Thoracic aorta (tissue), 2 donors: ENCODE measurements at regions not wholly inside any gene's neighbourhood (a gene's known extent, or its start where the extent isn't known, plus 50 kb on each side); places are given as distances from the start of the nearest gene placed in this dataset.

Experiments
- ATAC-seq: fragments of 150-250 bp; one replicate; pipeline ENCODE4 v1.8.0; 2017; ENCODE audit warnings: low read depth; ENCODE audit not compliant: insufficient number of reproducible peaks, low FRiP score
- DNase-seq: peaks from one replicate; pipeline ENCODE4 v3.0.0-alpha.2; 2020; ENCODE audit warnings: low spot score
- H3K27ac ChIP-seq, 2 donors: fragments of 200-600 bp; sonication (generic); 1 replicate in 1 of 2; 2 replicates in 1 of 2; pipeline ENCODE4 v1.5.1; 2016; ENCODE audit warnings: mild to moderate bottlenecking in 2 of 2, moderate library complexity in 2 of 2
- H3K27me3 ChIP-seq: fragments of 200-600 bp; sonication (generic); replicated peaks from 2 replicates; pipeline ENCODE4 v1.6.0; 2016; ENCODE audit warnings: mild to moderate bottlenecking; ENCODE audit not compliant: insufficient read depth
- H3K36me3 ChIP-seq: fragments of 200-600 bp; sonication (generic); one replicate; pipeline ENCODE4 v1.5.1; 2016
- H3K4me1 ChIP-seq, 2 donors: fragments of 200-600 bp; sonication (generic); 1 replicate in 1 of 2; 2 replicates in 1 of 2; pipeline versions ENCODE4 v1.5.1 to v1.6.0; 2016; ENCODE audit warnings: low read depth in 2 of 2, mild to moderate bottlenecking in 1 of 2; ENCODE audit not compliant: control insufficient read depth in 1 of 2
- H3K4me3 ChIP-seq: fragments of 200-600 bp; sonication (generic); 2 replicates; pipeline ENCODE4 v1.5.1; 2016; ENCODE audit warnings: mild to moderate bottlenecking
- H3K9me3 ChIP-seq: fragments of 200-600 bp; sonication (generic); 2 replicates; pipeline ENCODE4 v1.5.1; 2016
- TF ChIP-seq, protein P1 (sequence below): fragments of 200-600 bp; sonication (generic); IDR thresholded peaks from one replicate; pipeline ENCODE4 v1.5.1; 2019; ENCODE audit warnings: antibody characterized with exemption

DNA sequence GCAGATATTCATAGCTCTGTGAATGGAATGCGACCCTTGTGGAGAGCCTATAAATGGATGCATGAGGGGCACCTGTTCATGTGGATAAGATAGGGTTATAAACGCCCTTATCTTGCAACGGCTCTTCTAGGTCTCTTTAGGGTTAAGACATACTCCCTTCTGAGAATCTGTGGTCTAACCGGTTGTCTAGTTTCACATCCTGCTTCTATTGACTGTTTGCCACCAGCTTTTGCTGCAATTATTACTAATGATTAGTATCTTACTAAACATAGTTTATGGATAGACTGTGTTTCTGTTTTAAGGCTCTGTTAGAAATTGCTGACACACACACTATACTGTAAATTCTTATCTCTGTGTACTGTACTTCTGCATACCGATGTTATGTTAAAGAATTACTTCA is 198.9 kb upstream of the CYLC2 start:
- ATAC-seq, result no peak
- TF ChIP-seq, protein P1, sequence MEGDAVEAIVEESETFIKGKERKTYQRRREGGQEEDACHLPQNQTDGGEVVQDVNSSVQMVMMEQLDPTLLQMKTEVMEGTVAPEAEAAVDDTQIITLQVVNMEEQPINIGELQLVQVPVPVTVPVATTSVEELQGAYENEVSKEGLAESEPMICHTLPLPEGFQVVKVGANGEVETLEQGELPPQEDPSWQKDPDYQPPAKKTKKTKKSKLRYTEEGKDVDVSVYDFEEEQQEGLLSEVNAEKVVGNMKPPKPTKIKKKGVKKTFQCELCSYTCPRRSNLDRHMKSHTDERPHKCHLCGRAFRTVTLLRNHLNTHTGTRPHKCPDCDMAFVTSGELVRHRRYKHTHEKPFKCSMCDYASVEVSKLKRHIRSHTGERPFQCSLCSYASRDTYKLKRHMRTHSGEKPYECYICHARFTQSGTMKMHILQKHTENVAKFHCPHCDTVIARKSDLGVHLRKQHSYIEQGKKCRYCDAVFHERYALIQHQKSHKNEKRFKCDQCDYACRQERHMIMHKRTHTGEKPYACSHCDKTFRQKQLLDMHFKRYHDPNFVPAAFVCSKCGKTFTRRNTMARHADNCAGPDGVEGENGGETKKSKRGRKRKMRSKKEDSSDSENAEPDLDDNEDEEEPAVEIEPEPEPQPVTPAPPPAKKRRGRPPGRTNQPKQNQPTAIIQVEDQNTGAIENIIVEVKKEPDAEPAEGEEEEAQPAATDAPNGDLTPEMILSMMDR, result no peak

DNA sequence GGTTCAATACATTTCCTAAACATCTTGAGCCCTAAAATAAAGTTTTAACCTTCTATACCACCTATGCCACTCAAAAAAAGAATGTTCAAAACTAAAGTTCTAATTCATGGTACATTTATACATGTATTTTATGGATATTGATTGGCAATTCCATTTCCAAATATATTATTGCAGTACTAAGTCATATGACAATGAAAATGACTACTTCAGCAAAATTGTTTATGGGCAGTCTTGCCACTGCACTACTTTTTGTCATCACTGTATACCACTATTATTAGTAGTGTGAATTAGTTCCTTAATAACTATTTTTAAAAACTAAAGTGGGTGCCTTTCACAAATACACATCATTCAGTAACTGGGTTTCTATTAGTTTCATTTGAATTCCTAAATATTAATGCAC is 199.6 kb upstream of the CYLC2 start:
- no peaks in the 10 kb centered on the region for H3K4me1 ChIP-seq
- ATAC-seq (no peak), DNase-seq (no peak)
- TF ChIP-seq, protein P1, result no peak
- no peak overlapping the region for H3K4me3 ChIP-seq
- H3K36me3 ChIP-seq, result no peaks in the 10 kb centered on the region
- no peaks in the 10 kb centered on the region for H3K9me3 ChIP-seq
- no peak overlapping the region for H3K27ac ChIP-seq
- no peaks in the 10 kb centered on the region for H3K27me3 ChIP-seq

More for the DNA sequence above, 198.9 kb upstream of the CYLC2 start:
- no peaks in the 10 kb centered on the region for H3K36me3 ChIP-seq
- H3K4me1 ChIP-seq, result no peaks in the 10 kb centered on the region
- H3K9me3 ChIP-seq, result no peaks in the 10 kb centered on the region
- no peaks in the 10 kb centered on the region for H3K27me3 ChIP-seq
- H3K4me3 ChIP-seq, result no peak overlapping the region
- no peak for DNase-seq
- no peak overlapping the region for H3K27ac ChIP-seq

DNA sequence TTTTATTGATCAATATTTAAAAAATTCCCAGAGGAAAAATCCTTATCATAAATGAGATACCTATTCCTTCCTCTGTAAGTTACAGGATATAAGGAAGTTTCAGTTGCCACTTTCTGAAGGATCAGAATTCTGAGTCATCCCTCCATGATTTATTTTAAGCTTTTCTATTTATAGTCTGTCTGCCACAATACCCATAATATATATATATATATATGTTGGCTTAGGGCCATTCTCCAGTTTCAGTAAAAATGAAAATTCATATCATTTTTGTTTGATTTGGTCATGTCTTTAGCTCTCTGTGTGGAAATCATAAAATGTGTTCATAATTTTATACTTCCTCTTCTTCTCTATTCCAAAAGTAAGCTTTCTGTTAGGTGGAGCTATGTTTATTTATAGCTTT is 215.8 kb upstream of the CYLC2 start:
- H3K36me3 ChIP-seq, result no peaks in the 10 kb centered on the region
- no peak overlapping the region for H3K4me3 ChIP-seq
- DNase-seq, result no peak
- H3K27ac ChIP-seq, result no peak overlapping the region
- H3K27me3 ChIP-seq, result no peaks in the 10 kb centered on the region
- TF ChIP-seq, protein P1, result no peak
- ATAC-seq, result no peak
- H3K9me3 ChIP-seq, result no peaks in the 10 kb centered on the region
- H3K4me1 ChIP-seq, result peaks cover 0 to 10% of the 10 kb centered on the region in 2 donors

DNA sequence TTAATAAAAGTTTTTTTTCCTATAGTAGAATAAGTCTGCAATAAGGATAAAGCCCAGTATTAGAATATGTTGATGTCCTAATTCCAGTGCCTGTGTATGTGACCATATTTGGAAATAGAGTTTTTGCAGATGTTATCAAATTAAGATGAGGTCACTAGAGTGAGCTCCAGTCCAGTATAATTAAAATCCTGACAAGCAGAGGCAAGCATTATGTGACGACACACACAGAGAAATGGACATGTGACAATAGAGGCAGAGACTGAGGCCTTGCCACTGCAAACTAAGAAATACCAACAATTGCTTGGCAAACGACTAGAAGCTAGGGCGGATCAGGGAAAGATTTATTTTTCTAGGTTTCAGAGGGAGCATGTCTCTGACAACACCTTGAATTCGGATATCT is 216.4 kb upstream of the CYLC2 start:
- TF ChIP-seq, protein P1, result no peak
- Histone ChIP-seq H3K27ac (no peak overlapping the region), H3K9me3 (no peaks in the 10 kb centered on the region)

DNA sequence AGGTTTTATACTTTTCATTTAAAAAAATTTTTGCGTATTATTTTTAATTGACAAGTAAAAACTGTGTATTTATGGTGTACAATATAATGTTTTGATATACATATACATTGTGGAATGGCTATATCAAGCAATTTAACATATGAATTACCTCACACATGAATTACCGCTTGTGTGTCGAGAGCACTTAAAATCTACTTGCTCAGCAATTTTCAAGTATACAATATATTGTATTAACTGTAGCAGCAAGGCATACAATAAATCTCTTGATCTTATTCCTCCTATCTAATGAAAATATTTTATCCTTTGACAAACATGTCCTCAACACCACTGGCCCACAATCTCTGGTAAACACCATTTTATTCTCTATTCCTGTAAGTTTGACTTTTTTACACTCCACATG is 224.4 kb upstream of the CYLC2 start:
- no peaks in the 10 kb centered on the region for H3K36me3 ChIP-seq
- DNase-seq (no peak), ATAC-seq (no peak)
- H3K27me3 ChIP-seq, result no peaks in the 10 kb centered on the region
- no peaks in the 10 kb centered on the region for H3K9me3 ChIP-seq
- no peak overlapping the region for H3K27ac ChIP-seq
- H3K4me3 ChIP-seq, result no peak overlapping the region
- no peaks in the 10 kb centered on the region for H3K4me1 ChIP-seq
- TF ChIP-seq, protein P1, result no peak

More for the DNA sequence above, 216.4 kb upstream of the CYLC2 start:
- no peaks in the 10 kb centered on the region for H3K27me3 ChIP-seq
- H3K4me1 ChIP-seq, result peaks cover 0 to 10% of the 10 kb centered on the region in 2 donors
- H3K4me3 ChIP-seq, result no peak overlapping the region
- no peak for DNase-seq
- ATAC-seq, result no peak
- H3K36me3 ChIP-seq, result no peaks in the 10 kb centered on the region
